Chondrocyte (in vitro differentiated cells): ENCODE measurements at regions not wholly inside any gene's neighbourhood (a gene's known extent, or its start where the extent isn't known, plus 50 kb on each side); places are given as distances from the start of the nearest gene placed in this dataset.

ENCODE experiments used
- DNase-seq: peaks from one replicate; pipeline ENCODE4 v3.0.0; 2021; ENCODE audit warnings: mixed read lengths, low spot score
- H3K27ac Mint-ChIP-seq: one replicate; pipeline ENCODE4 v1.8.0; 2021; ENCODE audit warnings: mild to moderate bottlenecking, moderate library complexity, mixed read lengths; ENCODE audit not compliant: unreplicated experiment
- H3K27me3 Mint-ChIP-seq: 2 replicates; pipeline ENCODE4 v1.8.0; 2021; ENCODE audit warnings: low read depth, mixed read lengths
- H3K36me3 Mint-ChIP-seq: 2 replicates; pipeline ENCODE4 v1.8.0; 2021; ENCODE audit warnings: low read depth, mixed read lengths
- H3K4me1 Mint-ChIP-seq: 2 replicates; pipeline ENCODE4 v1.8.0; 2021; ENCODE audit warnings: low read depth, mild to moderate bottlenecking, mixed read lengths
- H3K4me3 Mint-ChIP-seq: one replicate; pipeline ENCODE4 v1.8.0; 2021; ENCODE audit warnings: mild to moderate bottlenecking, moderate library complexity, mixed read lengths; ENCODE audit not compliant: unreplicated experiment
- H3K9me3 Mint-ChIP-seq: 2 replicates; pipeline ENCODE4 v1.8.0; 2021; ENCODE audit warnings: low read depth, mixed read lengths
- TF ChIP-seq, protein P1 (sequence below): fragments of 200-600 bp; sonication (generic); IDR thresholded peaks from 2 replicates; pipeline ENCODE4 v1.5.0; 2021; ENCODE audit warnings: antibody characterized with exemption, mild to moderate bottlenecking, moderate library complexity

DNA sequence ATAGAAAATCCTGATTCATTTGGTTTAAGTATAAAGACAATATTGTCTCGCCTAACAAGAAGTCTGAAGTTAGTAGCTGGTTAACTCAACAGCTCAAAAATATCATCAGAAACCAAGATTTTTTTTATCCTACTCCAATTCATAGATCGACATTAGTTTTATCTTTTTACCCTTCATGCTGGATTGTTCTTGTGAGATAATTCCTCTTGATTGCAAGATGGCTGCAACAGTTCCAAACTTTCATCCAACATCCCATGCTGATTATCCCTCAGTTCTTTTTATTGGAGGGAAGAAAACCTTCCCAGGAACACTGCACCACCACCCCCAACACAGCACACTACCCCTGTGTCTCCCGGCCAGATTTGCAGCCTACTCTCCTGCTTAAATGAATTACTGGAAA is 370.2 kb upstream of the RAB6C start:
- Mint-ChIP-seq H3K27ac (no peak overlapping the region), H3K36me3 (no peaks in the 10 kb centered on the region), H3K27me3 (peaks cover 2% of the 10 kb centered on the region), H3K4me1 (peaks cover 7% of the 10 kb centered on the region), H3K9me3 (peaks cover 7% of the 10 kb centered on the region), H3K4me3 (no peak overlapping the region)
- DNase-seq, result no peak
- TF ChIP-seq, protein P1, sequence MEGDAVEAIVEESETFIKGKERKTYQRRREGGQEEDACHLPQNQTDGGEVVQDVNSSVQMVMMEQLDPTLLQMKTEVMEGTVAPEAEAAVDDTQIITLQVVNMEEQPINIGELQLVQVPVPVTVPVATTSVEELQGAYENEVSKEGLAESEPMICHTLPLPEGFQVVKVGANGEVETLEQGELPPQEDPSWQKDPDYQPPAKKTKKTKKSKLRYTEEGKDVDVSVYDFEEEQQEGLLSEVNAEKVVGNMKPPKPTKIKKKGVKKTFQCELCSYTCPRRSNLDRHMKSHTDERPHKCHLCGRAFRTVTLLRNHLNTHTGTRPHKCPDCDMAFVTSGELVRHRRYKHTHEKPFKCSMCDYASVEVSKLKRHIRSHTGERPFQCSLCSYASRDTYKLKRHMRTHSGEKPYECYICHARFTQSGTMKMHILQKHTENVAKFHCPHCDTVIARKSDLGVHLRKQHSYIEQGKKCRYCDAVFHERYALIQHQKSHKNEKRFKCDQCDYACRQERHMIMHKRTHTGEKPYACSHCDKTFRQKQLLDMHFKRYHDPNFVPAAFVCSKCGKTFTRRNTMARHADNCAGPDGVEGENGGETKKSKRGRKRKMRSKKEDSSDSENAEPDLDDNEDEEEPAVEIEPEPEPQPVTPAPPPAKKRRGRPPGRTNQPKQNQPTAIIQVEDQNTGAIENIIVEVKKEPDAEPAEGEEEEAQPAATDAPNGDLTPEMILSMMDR, result no peak

DNA sequence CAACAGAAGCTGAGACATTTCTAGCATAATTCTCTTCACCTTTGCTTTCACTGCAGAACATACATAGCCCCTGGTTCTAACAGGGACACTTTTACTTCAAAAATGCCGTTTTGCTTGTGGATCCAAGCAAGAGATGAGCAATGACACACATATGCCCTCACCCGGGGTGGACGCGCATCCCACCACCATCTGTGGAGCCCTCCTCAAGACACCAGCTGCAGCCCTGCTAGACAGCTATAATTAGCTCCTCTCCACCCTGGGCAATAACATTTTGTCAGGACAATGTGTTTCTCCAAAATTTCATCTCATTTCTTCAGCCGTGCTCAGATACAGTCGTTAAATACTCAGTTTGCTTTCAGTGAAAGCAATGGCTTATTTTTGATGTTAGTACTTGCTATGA is 368.7 kb upstream of the RAB6C start:
- no peaks in the 10 kb centered on the region for H3K36me3 Mint-ChIP-seq

DNA sequence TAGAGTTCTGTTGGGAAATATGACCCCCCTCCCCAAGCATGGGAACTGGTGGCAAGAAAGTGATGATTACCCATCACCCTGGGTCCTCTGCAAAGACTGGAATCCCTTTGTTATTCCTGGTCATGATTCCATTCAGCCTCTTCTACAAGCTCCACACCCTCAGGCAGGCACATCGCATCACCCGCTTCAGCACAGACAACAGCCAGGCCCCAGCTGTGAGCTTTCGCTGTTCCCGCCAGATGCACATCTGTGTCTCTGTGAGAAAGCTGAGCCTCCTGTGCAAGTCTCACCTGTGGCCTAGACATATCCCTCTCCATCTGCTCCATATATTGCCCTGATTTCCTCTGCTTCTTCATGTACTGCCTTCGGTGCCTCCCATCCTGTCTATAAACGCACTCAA is 368.0 kb upstream of the RAB6C start:
- TF ChIP-seq, protein P1, result no peak
- no peaks in the 10 kb centered on the region for H3K36me3 Mint-ChIP-seq
- H3K27me3 Mint-ChIP-seq, result peaks cover 4% of the 10 kb centered on the region
- H3K27ac Mint-ChIP-seq, result no peak overlapping the region
- no peak overlapping the region for H3K4me3 Mint-ChIP-seq
- DNase-seq, result no peak
- peaks cover 1% of the 10 kb centered on the region for H3K4me1 Mint-ChIP-seq
- H3K9me3 Mint-ChIP-seq, result peaks cover 7% of the 10 kb centered on the region

More for the DNA sequence above, 368.7 kb upstream of the RAB6C start:
- Mint-ChIP-seq H3K27ac (no peak overlapping the region), H3K4me1 (peaks cover 7% of the 10 kb centered on the region), H3K27me3 (peaks cover 2% of the 10 kb centered on the region), H3K4me3 (no peak overlapping the region), H3K9me3 (peaks cover 7% of the 10 kb centered on the region)
- no peak for DNase-seq
- TF ChIP-seq, protein P1, result no peak

DNA sequence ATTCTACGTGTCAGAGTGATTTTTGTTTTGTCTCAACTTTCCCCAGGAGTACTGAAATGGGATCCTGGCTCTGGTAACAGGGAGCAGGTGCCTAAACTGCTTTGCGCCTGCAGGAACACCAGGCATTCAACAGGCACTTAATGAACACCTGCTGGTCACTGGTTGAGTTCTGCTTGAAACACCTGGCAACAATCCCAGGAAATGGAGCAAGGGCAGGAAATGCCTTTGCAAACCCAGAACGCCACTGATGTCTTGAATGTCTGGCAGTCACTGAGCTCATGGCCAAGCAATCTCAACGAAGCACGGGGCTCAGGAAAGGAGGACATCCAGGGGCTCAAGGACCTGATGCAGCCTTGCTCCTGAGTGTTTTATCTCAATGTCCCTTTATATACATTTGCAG is 360.0 kb upstream of the RAB6C start:
- no peaks in the 10 kb centered on the region for H3K4me1 Mint-ChIP-seq
- H3K4me3 Mint-ChIP-seq, result no peak overlapping the region
- H3K36me3 Mint-ChIP-seq, result no peaks in the 10 kb centered on the region
- H3K9me3 Mint-ChIP-seq, result no peaks in the 10 kb centered on the region
- TF ChIP-seq, protein P1, result no peak
- no peak overlapping the region for H3K27ac Mint-ChIP-seq
- peaks cover 2% of the 10 kb centered on the region for H3K27me3 Mint-ChIP-seq
- no peak for DNase-seq

DNA sequence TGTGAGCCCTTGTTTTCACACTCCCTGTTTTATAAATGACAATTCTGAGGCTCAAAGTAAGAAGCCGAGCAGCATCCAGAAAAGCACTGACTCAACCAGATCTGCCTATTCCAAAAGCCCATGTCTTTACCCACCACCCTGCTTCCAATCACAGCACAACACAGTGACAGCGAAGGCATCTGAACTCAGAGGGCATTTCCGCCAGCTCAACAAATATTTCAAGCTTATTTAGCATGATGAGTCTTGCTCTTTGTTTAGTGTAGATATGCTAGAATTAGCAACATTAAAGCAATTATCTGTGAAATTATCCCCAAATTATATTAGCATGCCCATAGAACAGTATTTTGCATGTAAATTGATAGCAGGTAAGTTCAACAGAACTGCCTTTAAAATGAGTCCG is 359.1 kb upstream of the RAB6C start:
- no peak for DNase-seq

More for the DNA sequence above, 359.1 kb upstream of the RAB6C start:
- TF ChIP-seq, protein P1, result no peak
- Mint-ChIP-seq H3K27me3 (peaks cover 2% of the 10 kb centered on the region), H3K9me3 (peaks cover 1% of the 10 kb centered on the region), H3K4me3 (no peak overlapping the region), H3K4me1 (no peaks in the 10 kb centered on the region), H3K27ac (no peak overlapping the region), H3K36me3 (no peaks in the 10 kb centered on the region)
